HCT116 (cell line): ENCODE measurements at regions not wholly inside any gene's neighbourhood (a gene's known extent, or its start where the extent isn't known, plus 50 kb on each side); places are given as distances from the start of the nearest gene placed in this dataset.

Experiments used
- ATAC-seq: fragments of 200-7000 bp; cut with Tn5 transposase; 2 replicates; pipeline ENCODE4 v1.9.1; 2020; ENCODE audit warnings: mild to moderate bottlenecking, moderate library complexity
- BruUV-seq: library from RNA; stranded (reverse); fragments of 400-500 nt; replicated peaks from 2 replicates; lab custom pipeline; 2021; lab: Mats Ljungman, UMichigan
- CTCF ChIA-PET: fragments of 300-600 bp; sonication (Branson Sonifier 250); formaldehyde crosslinking; loops from one replicate; lab custom pipeline; 2021; ENCODE audit warnings: antibody characterized with exemption; lab: Charles Lee
- POLR2A ChIA-PET: fragments of 300-600, 350-600 bp; sonication (Branson Sonifier 250); formaldehyde crosslinking; loops from one replicate; lab custom pipeline; 2021; ENCODE audit warnings: antibody characterized with exemption; lab: Charles Lee
- RAD21 ChIA-PET, 2 experiments: fragments of 300-600 bp; sonication (Branson Sonifier 250); formaldehyde crosslinking; loops; one replicate each; lab custom pipeline; 2023; ENCODE audit warnings: low total read pairs in 2 of 2; ENCODE audit not compliant: uncharacterized antibody in 2 of 2, unreplicated experiment in 2 of 2, low non-redundant PET in 1 of 2; lab: Charles Lee
- DNase-seq: peaks from one replicate; pipeline ENCODE4 v3.0.0-alpha.2; 2010; ENCODE audit warnings: low read depth, low spot score
- H2AFZ ChIP-seq: fragments of 200-600 bp; shearing (Covaris generic), sonication (generic); 2 replicates; pipeline ENCODE4 v1.6.1; 2017; ENCODE audit warnings: low read depth, mixed run types, mixed read lengths, antibody characterized with exemption, low read length; ENCODE audit not compliant: poor library complexity, severe bottlenecking
- H3K27ac ChIP-seq: 2 replicates; pipeline ENCODE4 v1.5.1; 2012; ENCODE audit warnings: low read depth, low read length
- H3K27me3 ChIP-seq: fragments of 200-600 bp; sonication (generic); 2 replicates; pipeline ENCODE4 v1.6.1; 2016; ENCODE audit warnings: mixed run types, low read length, mixed read lengths; ENCODE audit not compliant: insufficient read depth
- H3K36me3 ChIP-seq, 2 experiments: fragments of 200-500 bp in 1 of 2; fragments of 200-600 bp in 1 of 2; sonication (Bioruptor generic) in 1 of 2; sonication (generic) in 1 of 2; 2 replicates each; pipeline versions ENCODE4 v1.5.1 to v1.6.1; 2014 to 2016; ENCODE audit warnings: low read length in 2 of 2, inconsistent platforms in 1 of 2, mixed read lengths in 1 of 2, mixed run types in 1 of 2; ENCODE audit not compliant: insufficient read depth in 2 of 2, control insufficient read depth in 1 of 2
- H3K4me1 ChIP-seq, 2 experiments: fragments of 200-600 bp in 1 of 2; sonication (generic) in 1 of 2; 2 replicates each; pipeline versions ENCODE4 v1.5.1 to v1.6.1; 2012 to 2017; ENCODE audit warnings: low read length in 2 of 2, inconsistent platforms in 1 of 2, mild to moderate bottlenecking in 1 of 2, mixed read lengths in 1 of 2, mixed run types in 1 of 2, moderate library complexity in 1 of 2; ENCODE audit not compliant: insufficient read depth in 2 of 2, control insufficient read depth in 1 of 2
- H3K4me2 ChIP-seq: fragments of 200-600 bp; sonication (generic); 2 replicates; pipeline ENCODE4 v1.6.1; 2017; ENCODE audit warnings: mixed run types, low read length, mixed read lengths
- H3K4me3 ChIP-seq, 2 experiments: fragments of 200-600 bp in 1 of 2; sonication (generic) in 1 of 2; replicated peaks in 1 of 2; 2 replicates each; pipeline ENCODE4 v1.5.1; 2011 to 2016; ENCODE audit warnings: low read length in 2 of 2, control low read depth in 1 of 2, low read depth in 1 of 2, mild to moderate bottlenecking in 1 of 2, mixed read lengths in 1 of 2, mixed run types in 1 of 2
- H3K79me2 ChIP-seq: fragments of 200-600 bp; sonication (generic); 2 replicates; pipeline ENCODE4 v1.6.1; 2017; ENCODE audit warnings: mild to moderate bottlenecking, mixed run types, low read length, moderate library complexity, mixed read lengths; ENCODE audit not compliant: insufficient read depth
- H3K9ac ChIP-seq: fragments of 200-600 bp; sonication (generic); 2 replicates; pipeline ENCODE4 v1.6.1; 2016; ENCODE audit warnings: low read length, mixed read lengths
- H3K9me2 ChIP-seq: fragments of 200-600 bp; sonication (generic), shearing (Covaris generic); 2 replicates; pipeline ENCODE4 v1.6.1; 2017; ENCODE audit warnings: mixed run types, mild to moderate bottlenecking, moderate library complexity; ENCODE audit not compliant: insufficient read depth
- H3K9me3 ChIP-seq, 2 experiments: fragments of 200-500 bp in 1 of 2; fragments of 200-600 bp in 1 of 2; sonication (Bioruptor generic) in 1 of 2; sonication (generic) in 1 of 2; 2 replicates each; pipeline ENCODE4 v1.6.1; 2014 to 2017; ENCODE audit warnings: low read length in 2 of 2, mixed read lengths in 2 of 2, inconsistent platforms in 1 of 2, low read depth in 1 of 2, mild to moderate bottlenecking in 1 of 2, mixed run types in 1 of 2, moderate library complexity in 1 of 2; ENCODE audit not compliant: control insufficient read depth in 1 of 2, insufficient read depth in 1 of 2
- H4K20me1 ChIP-seq: fragments of 200-600 bp; sonication (generic), shearing (Covaris generic); 2 replicates; pipeline ENCODE4 v1.6.1; 2017; ENCODE audit warnings: mixed run types, mild to moderate bottlenecking, moderate library complexity; ENCODE audit not compliant: insufficient read depth
- ATF3 ChIP-seq: IDR thresholded peaks from 2 replicates; pipeline ENCODE4 v1.6.1; 2012
- CEBPB ChIP-seq: IDR thresholded peaks from 2 replicates; pipeline ENCODE4 v1.6.1; 2012; ENCODE audit warnings: low read depth
- EGR1 ChIP-seq: IDR thresholded peaks from 2 replicates; pipeline ENCODE4 v1.6.1; 2012; ENCODE audit warnings: low read depth
- ELF1 ChIP-seq: IDR thresholded peaks from 2 replicates; pipeline ENCODE4 v1.6.1; 2012; ENCODE audit warnings: low read depth, borderline replicate concordance
- EZH2phosphoT487 ChIP-seq: fragments of 200-600 bp; IDR thresholded peaks from 2 replicates; pipeline ENCODE4 v1.6.1; 2018; ENCODE audit warnings: antibody characterized with exemption, borderline replicate concordance
- FOSL1 ChIP-seq: IDR thresholded peaks from 2 replicates; pipeline ENCODE4 v1.6.1; 2012; ENCODE audit warnings: low read depth
- JUND ChIP-seq: IDR thresholded peaks from 2 replicates; pipeline ENCODE4 v1.6.1; 2012
- MAX ChIP-seq: IDR thresholded peaks from 2 replicates; pipeline ENCODE4 v1.6.1; 2012
- POLR2A ChIP-seq: IDR thresholded peaks from 2 replicates; pipeline ENCODE4 v1.7.0; 2011; ENCODE audit warnings: borderline replicate concordance; ENCODE audit not compliant: insufficient read depth, insufficient read length; ENCODE audit errors: extremely low read depth
- RAD21 ChIP-seq: IDR thresholded peaks from 2 replicates; pipeline ENCODE4 v1.6.1; 2012; ENCODE audit warnings: low read depth, mild to moderate bottlenecking
- REST ChIP-seq: IDR thresholded peaks from 2 replicates; pipeline ENCODE4 v1.6.1; 2012; ENCODE audit warnings: low read depth
- SIN3A ChIP-seq: IDR thresholded peaks from 2 replicates; pipeline ENCODE4 v1.6.1; 2012; ENCODE audit warnings: low read depth
- SP1 ChIP-seq: IDR thresholded peaks from 2 replicates; pipeline ENCODE4 v1.6.1; 2012; ENCODE audit warnings: low read depth
- SRF ChIP-seq: IDR thresholded peaks from 2 replicates; pipeline ENCODE4 v1.6.1; 2012; ENCODE audit warnings: low read depth
- YY1 ChIP-seq: IDR thresholded peaks from 2 replicates; pipeline ENCODE4 v1.6.1; 2011; ENCODE audit warnings: low read length, low read depth, moderate library complexity, mild to moderate bottlenecking; ENCODE audit not compliant: insufficient replicate concordance; ENCODE audit errors: extremely low read depth
- ZBTB33 ChIP-seq: IDR thresholded peaks from 2 replicates; pipeline ENCODE4 v1.6.1; 2011; ENCODE audit warnings: mild to moderate bottlenecking, low read length, moderate library complexity; ENCODE audit not compliant: insufficient replicate concordance; ENCODE audit errors: extremely low read depth
- ZFX ChIP-seq: fragments of 450-650 bp; IDR thresholded peaks from 2 replicates; pipeline ENCODE4 v1.6.1; 2017
- ZNF274 ChIP-seq: fragments of 200-500 bp; sonication (Bioruptor generic); IDR thresholded peaks from 2 replicates; pipeline ENCODE4 v1.6.1; 2014; ENCODE audit warnings: mild to moderate bottlenecking, low read depth, low read length, inconsistent platforms
- intact Hi-C: fragments of 100-400 bp; cut with micrococcal nuclease; formaldehyde crosslinking; loops from 2 replicates; pipeline ENCODE4 v1.10.0; 2022

GRCh38 chr1:105373681-105374080, 1624.0 kb downstream of the AMY1C start:
- Histone ChIP-seq H3K4me1 (no peaks in the 10 kb centered on the region), H3K9me2 (no peaks in the 10 kb centered on the region), H3K27me3 (no peaks in the 10 kb centered on the region), H4K20me1 (no peaks in the 10 kb centered on the region)
- no peak for ATAC-seq
- TF ChIP-seq SRF (no peak), MAX (no peak), RAD21 (no peak), ATF3 (no peak), JUND (no peak), FOSL1 (no peak), ELF1 (no peak), SP1 (no peak), EGR1 (no peak), SIN3A (no peak), REST (no peak), ZBTB33 (no peak), EZH2phosphoT487 (no peak), YY1 (no peak), CEBPB (no peak), ZNF274 (no peak), POLR2A (no peak), ZFX (no peak)
- TF ChIP-seq, all 23 proteins: peak for 0
- Histone ChIP-seq H3K9ac (no peak overlapping the region), H2AFZ (no peak overlapping the region), H3K36me3 (no peaks in the 10 kb centered on the region), H3K4me3 (no peak overlapping the region), H3K79me2 (no peaks in the 10 kb centered on the region), H3K9me3 (peaks cover 3 to 7% of the 10 kb centered on the region in 2 experiments; a peak in 1 of 4 replicates), H3K27ac (no peak overlapping the region), H3K4me2 (no peak overlapping the region)
- ChIA-PET POLR2A (no interaction called here), CTCF (no interaction called here), RAD21 (no interaction called here)
- DNase-seq, result no peak
- intact Hi-C loops, result no loop called here
- BruUV-seq, result no TSS peak
